ENCODE measurements at regions not wholly inside any gene's neighbourhood (a gene's known extent, or its start where the extent isn't known, plus 50 kb on each side); places are given as distances from the start of the nearest gene placed in this dataset.

- no peaks in the 10 kb centered on the region for H3K9me3 ChIP-seq (ENCODE audit: control insufficient read depth in 4 of 4, insufficient read depth in 3 of 4, low read length in 3 of 4)
- no peak for ATAC-seq (ENCODE audit: insufficient read depth, low FRiP score)
- H3K9ac ChIP-seq (ENCODE audit: insufficient read depth in 1 of 2, low read length in 2 of 2): no peak overlapping the region
- DNase-seq: peak in 1 of 3 donors; percentile 2
- H3K36me3 ChIP-seq (ENCODE audit: control insufficient read depth in 4 of 4, insufficient read depth in 4 of 4, low read length in 4 of 4): no peaks in the 10 kb centered on the region
- H3K27ac ChIP-seq (ENCODE audit: low read depth in 1 of 2, low read length in 1 of 2): no peak overlapping the region
- peaks cover 0 to 3% (median 0%) of the 10 kb centered on the region in 3 donors for H3K27me3 ChIP-seq (ENCODE audit: control insufficient read depth in 3 of 3, insufficient read depth in 3 of 3, low read length in 2 of 3)
- no peaks in the 10 kb centered on the region for H3K4me1 ChIP-seq (ENCODE audit: control insufficient read depth in 5 of 5, insufficient read depth in 5 of 5, low read length in 5 of 5)
- no peak for TF ChIP-seq CTCF (IDR thresholded peaks at IDR 0.05; ENCODE audit: control extremely low read depth, extremely low read depth)
- no peak overlapping the region for H3K4me3 ChIP-seq
- 80 to 87% methylated on average over 2 of the region's 2 CpGs for WGBS, 2 donors
These were observed 853.6 kb downstream of the KCNA4 start for GRCh38 chr11:29163231-29163630.

GRCh38 chr11:29162491-29162890, 854.3 kb downstream of the KCNA4 start:
- H3K4me1 ChIP-seq (ENCODE audit: control insufficient read depth in 5 of 5, insufficient read depth in 5 of 5, low read length in 5 of 5): no peaks in the 10 kb centered on the region
- 86 to 92% methylated on average over 2 of the region's 2 CpGs for WGBS, 2 donors
- ATAC-seq (ENCODE audit: insufficient read depth, low FRiP score) (no peak), DNase-seq (no peak)
- H3K9me3 ChIP-seq (ENCODE audit: control insufficient read depth in 4 of 4, insufficient read depth in 3 of 4, low read length in 3 of 4): no peaks in the 10 kb centered on the region
- TF ChIP-seq CTCF (IDR thresholded peaks at IDR 0.05; ENCODE audit: control extremely low read depth, extremely low read depth): no peak
- no peaks in the 10 kb centered on the region for H3K36me3 ChIP-seq (ENCODE audit: control insufficient read depth in 4 of 4, insufficient read depth in 4 of 4, low read length in 4 of 4)
- H3K4me3 ChIP-seq: no peak overlapping the region
- H3K27ac ChIP-seq (ENCODE audit: low read depth in 1 of 2, low read length in 1 of 2): no peak overlapping the region
- no peak overlapping the region for H3K9ac ChIP-seq (ENCODE audit: insufficient read depth in 1 of 2, low read length in 2 of 2)
- peaks cover 0 to 3% (median 0%) of the 10 kb centered on the region in 3 donors for H3K27me3 ChIP-seq (ENCODE audit: control insufficient read depth in 3 of 3, insufficient read depth in 3 of 3, low read length in 2 of 3)

- no peak overlapping the region for H3K9ac ChIP-seq (ENCODE audit: insufficient read depth in 1 of 2, low read length in 2 of 2)
- H3K36me3 ChIP-seq (ENCODE audit: control insufficient read depth in 4 of 4, insufficient read depth in 4 of 4, low read length in 4 of 4): no peaks in the 10 kb centered on the region
- no peak for DNase-seq
- ATAC-seq (ENCODE audit: insufficient read depth, low FRiP score): no peak
- H3K4me1 ChIP-seq (ENCODE audit: control insufficient read depth in 5 of 5, insufficient read depth in 5 of 5, low read length in 5 of 5): no peaks in the 10 kb centered on the region
- no peak overlapping the region for H3K4me3 ChIP-seq
- peaks cover 0 to 3% (median 0%) of the 10 kb centered on the region in 3 donors for H3K27me3 ChIP-seq (ENCODE audit: control insufficient read depth in 3 of 3, insufficient read depth in 3 of 3, low read length in 2 of 3)
- H3K27ac ChIP-seq (ENCODE audit: low read depth in 1 of 2, low read length in 1 of 2): no peak overlapping the region
- no peaks in the 10 kb centered on the region for H3K9me3 ChIP-seq (ENCODE audit: control insufficient read depth in 4 of 4, insufficient read depth in 3 of 4, low read length in 3 of 4)
- TF ChIP-seq CTCF (IDR thresholded peaks at IDR 0.05; ENCODE audit: control extremely low read depth, extremely low read depth): no peak
- 79 to 82% methylated on average over 1 of the region's 1 CpG for WGBS, 2 donors
These were observed 855.6 kb downstream of the KCNA4 start for GRCh38 chr11:29161191-29161590.

Data from lung (tissue), 11 donors.